HEK293T (cell line): ENCODE measurements at regions not wholly inside any gene's neighbourhood (a gene's known extent, or its start where the extent isn't known, plus 50 kb on each side); places are given as distances from the start of the nearest gene placed in this dataset.

Experiments
- CTBP1 ChIP-seq: fragments of 450-650 bp; IDR thresholded peaks from 2 replicates; pipeline ENCODE4 v1.6.1; 2016; ENCODE audit warnings: borderline replicate concordance
- FOXA1 ChIP-seq: fragments of 450-650 bp; IDR thresholded peaks from 2 replicates; pipeline ENCODE4 v1.6.1; 2016; ENCODE audit warnings: mild to moderate bottlenecking
- L3MBTL2 ChIP-seq: fragments of 450-650 bp; conservative IDR thresholded peaks from 2 replicates; pipeline ENCODE4 v1.6.1; 2016; ENCODE audit warnings: mild to moderate bottlenecking
- PKNOX1 ChIP-seq: fragments of 450-650 bp; IDR thresholded peaks from 2 replicates; pipeline ENCODE4 v1.6.1; 2016

- TF ChIP-seq PKNOX1 (no peak), FOXA1 (no peak), CTBP1 (no peak), L3MBTL2 (no peak)
Measured at GRCh38 chr6:121559611-121560269, 124.3 kb downstream of the GJA1 start.
